ENCODE measurements at regions not wholly inside any gene's neighbourhood (a gene's known extent, or its start where the extent isn't known, plus 50 kb on each side); places are given as distances from the start of the nearest gene placed in this dataset.

- TF ChIP-seq EP300 (IDR thresholded peaks at IDR 0.05; ENCODE audit: borderline replicate concordance) (no peak), REST (IDR thresholded peaks at IDR 0.05; ENCODE audit: low read depth) (no peak), YY1 (IDR thresholded peaks at IDR 0.05; ENCODE audit: low read depth) (no peak)
These were observed 490.0 kb downstream of the SUCLG1 start for GRCh38 chr2:83969085-83969484.
